H1 (cell line): ENCODE measurements at regions not wholly inside any gene's neighbourhood (a gene's known extent, or its start where the extent isn't known, plus 50 kb on each side); places are given as distances from the start of the nearest gene placed in this dataset.

Experiments
- CHD7 ChIP-seq: fragments of 300-600 bp; sonication (generic); IDR thresholded peaks from 2 replicates; pipeline ENCODE4 v1.7.1; 2012; ENCODE audit warnings: low read length, moderate library complexity, mild to moderate bottlenecking, inconsistent platforms; ENCODE audit not compliant: insufficient replicate concordance
- HDAC6 ChIP-seq: IDR thresholded peaks from one replicate; pipeline ENCODE4 v1.7.1; 2012; ENCODE audit warnings: low read depth, mild to moderate bottlenecking, inconsistent platforms, low read length, moderate library complexity
- JUND ChIP-seq: IDR thresholded peaks from 2 replicates; pipeline ENCODE4 v1.6.1; 2011; ENCODE audit warnings: mild to moderate bottlenecking, improper control_type of control experiment, low read length
- KDM4A ChIP-seq: IDR thresholded peaks from one replicate; pipeline ENCODE4 v1.7.1; 2012; ENCODE audit warnings: low read depth, mild to moderate bottlenecking, moderate library complexity, low read length, inconsistent platforms; ENCODE audit not compliant: severe bottlenecking
- MAFK ChIP-seq: IDR thresholded peaks from 2 replicates; pipeline ENCODE4 v1.6.1; 2012; ENCODE audit warnings: low read depth, mild to moderate bottlenecking, improper control_type of control experiment, low read length
- RXRA ChIP-seq: IDR thresholded peaks from 2 replicates; pipeline ENCODE4 v1.6.1; 2011; ENCODE audit warnings: low read depth, mild to moderate bottlenecking, low read length, moderate library complexity; ENCODE audit not compliant: insufficient read depth
- ZNF274 ChIP-seq: IDR thresholded peaks from 2 replicates; pipeline ENCODE4 v1.7.0; 2012; ENCODE audit warnings: low read length, borderline replicate concordance; ENCODE audit errors: extremely low read depth
- TF ChIP-seq, protein P1 (sequence below): IDR thresholded peaks from 2 replicates; pipeline ENCODE4 v1.6.1; 2012; ENCODE audit warnings: low read length, inconsistent platforms

DNA sequence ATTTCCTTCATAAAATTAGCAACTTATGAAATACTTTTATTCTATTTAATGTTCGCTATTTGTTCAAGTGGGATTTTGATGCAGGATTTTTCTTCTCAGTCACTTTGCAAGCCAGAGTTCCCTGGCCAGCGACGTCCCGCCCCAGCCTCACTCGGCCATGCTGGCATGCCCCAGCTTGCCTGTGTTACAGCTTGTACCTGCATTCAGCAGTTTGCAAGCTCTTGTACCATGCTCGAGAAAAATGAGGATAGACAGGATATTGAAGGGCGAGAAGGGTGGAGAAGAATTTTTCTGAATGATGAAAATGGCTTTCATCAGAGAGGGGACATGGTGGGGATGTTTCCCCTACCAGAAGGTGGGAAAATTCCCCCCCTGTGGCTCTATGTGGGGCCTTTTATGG lies 2180.2 kb upstream of the PCDH20 start (continued):
- TF ChIP-seq CHD7 (no peak), ZNF274 (no peak), RXRA (no peak), MAFK (no peak), KDM4A (no peak), HDAC6 (no peak), JUND (no peak)
- TF ChIP-seq, protein P1, sequence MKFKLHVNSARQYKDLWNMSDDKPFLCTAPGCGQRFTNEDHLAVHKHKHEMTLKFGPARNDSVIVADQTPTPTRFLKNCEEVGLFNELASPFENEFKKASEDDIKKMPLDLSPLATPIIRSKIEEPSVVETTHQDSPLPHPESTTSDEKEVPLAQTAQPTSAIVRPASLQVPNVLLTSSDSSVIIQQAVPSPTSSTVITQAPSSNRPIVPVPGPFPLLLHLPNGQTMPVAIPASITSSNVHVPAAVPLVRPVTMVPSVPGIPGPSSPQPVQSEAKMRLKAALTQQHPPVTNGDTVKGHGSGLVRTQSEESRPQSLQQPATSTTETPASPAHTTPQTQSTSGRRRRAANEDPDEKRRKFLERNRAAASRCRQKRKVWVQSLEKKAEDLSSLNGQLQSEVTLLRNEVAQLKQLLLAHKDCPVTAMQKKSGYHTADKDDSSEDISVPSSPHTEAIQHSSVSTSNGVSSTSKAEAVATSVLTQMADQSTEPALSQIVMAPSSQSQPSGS: no peak
- TF ChIP-seq, all 59 proteins: peak for 0
